ENCODE measurements at regions not wholly inside any gene's neighbourhood (a gene's known extent, or its start where the extent isn't known, plus 50 kb on each side); places are given as distances from the start of the nearest gene placed in this dataset.

- TF ChIP-seq EZH2phosphoT487 (IDR thresholded peaks at IDR 0.05; ENCODE audit: borderline replicate concordance, low read length) = no peak
- TF ChIP-seq, protein P1, sequence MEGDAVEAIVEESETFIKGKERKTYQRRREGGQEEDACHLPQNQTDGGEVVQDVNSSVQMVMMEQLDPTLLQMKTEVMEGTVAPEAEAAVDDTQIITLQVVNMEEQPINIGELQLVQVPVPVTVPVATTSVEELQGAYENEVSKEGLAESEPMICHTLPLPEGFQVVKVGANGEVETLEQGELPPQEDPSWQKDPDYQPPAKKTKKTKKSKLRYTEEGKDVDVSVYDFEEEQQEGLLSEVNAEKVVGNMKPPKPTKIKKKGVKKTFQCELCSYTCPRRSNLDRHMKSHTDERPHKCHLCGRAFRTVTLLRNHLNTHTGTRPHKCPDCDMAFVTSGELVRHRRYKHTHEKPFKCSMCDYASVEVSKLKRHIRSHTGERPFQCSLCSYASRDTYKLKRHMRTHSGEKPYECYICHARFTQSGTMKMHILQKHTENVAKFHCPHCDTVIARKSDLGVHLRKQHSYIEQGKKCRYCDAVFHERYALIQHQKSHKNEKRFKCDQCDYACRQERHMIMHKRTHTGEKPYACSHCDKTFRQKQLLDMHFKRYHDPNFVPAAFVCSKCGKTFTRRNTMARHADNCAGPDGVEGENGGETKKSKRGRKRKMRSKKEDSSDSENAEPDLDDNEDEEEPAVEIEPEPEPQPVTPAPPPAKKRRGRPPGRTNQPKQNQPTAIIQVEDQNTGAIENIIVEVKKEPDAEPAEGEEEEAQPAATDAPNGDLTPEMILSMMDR (IDR thresholded peaks at IDR 0.05; ENCODE audit: low read depth, low read length, poor library complexity, severe bottlenecking) = no peak
Measured at GRCh38 chr6:18609715-18610114, 222.6 kb downstream of the RNF144B start.
